Effector memory CD4-positive, alpha-beta T cell (primary cell): ENCODE measurements at regions not wholly inside any gene's neighbourhood (a gene's known extent, or its start where the extent isn't known, plus 50 kb on each side); places are given as distances from the start of the nearest gene placed in this dataset.

Experiments
- DNase-seq, 3 donors: peaks; one replicate each; pipeline ENCODE4 v3.0.0-alpha.2; 2020
- H3K27ac ChIP-seq: 2 replicates; pipeline ENCODE4 v1.7.0; 2013; ENCODE audit warnings: mild to moderate bottlenecking, low read length, moderate library complexity; ENCODE audit not compliant: insufficient read depth, poor library complexity, severe bottlenecking
- H3K27me3 ChIP-seq: replicated peaks from 2 replicates; pipeline ENCODE4 v1.7.0; 2013; ENCODE audit warnings: mild to moderate bottlenecking, low read length; ENCODE audit not compliant: insufficient read depth, control insufficient read depth, poor library complexity, severe bottlenecking
- H3K36me3 ChIP-seq: 2 replicates; pipeline ENCODE4 v1.7.0; 2013; ENCODE audit warnings: mild to moderate bottlenecking, low read length, moderate library complexity; ENCODE audit not compliant: control insufficient read depth, insufficient read depth
- H3K4me1 ChIP-seq: 2 replicates; pipeline ENCODE4 v1.7.0; 2013; ENCODE audit warnings: low read length, mild to moderate bottlenecking; ENCODE audit not compliant: control insufficient read depth, insufficient read depth, poor library complexity, severe bottlenecking
- H3K4me3 ChIP-seq: 2 replicates; pipeline ENCODE4 v1.7.0; 2013; ENCODE audit warnings: low read length, low read depth, mild to moderate bottlenecking; ENCODE audit not compliant: insufficient read depth, poor library complexity, severe bottlenecking
- H3K9me3 ChIP-seq: 2 replicates; pipeline ENCODE4 v1.7.0; 2013; ENCODE audit warnings: mild to moderate bottlenecking, low read length, moderate library complexity; ENCODE audit not compliant: control insufficient read depth

DNA sequence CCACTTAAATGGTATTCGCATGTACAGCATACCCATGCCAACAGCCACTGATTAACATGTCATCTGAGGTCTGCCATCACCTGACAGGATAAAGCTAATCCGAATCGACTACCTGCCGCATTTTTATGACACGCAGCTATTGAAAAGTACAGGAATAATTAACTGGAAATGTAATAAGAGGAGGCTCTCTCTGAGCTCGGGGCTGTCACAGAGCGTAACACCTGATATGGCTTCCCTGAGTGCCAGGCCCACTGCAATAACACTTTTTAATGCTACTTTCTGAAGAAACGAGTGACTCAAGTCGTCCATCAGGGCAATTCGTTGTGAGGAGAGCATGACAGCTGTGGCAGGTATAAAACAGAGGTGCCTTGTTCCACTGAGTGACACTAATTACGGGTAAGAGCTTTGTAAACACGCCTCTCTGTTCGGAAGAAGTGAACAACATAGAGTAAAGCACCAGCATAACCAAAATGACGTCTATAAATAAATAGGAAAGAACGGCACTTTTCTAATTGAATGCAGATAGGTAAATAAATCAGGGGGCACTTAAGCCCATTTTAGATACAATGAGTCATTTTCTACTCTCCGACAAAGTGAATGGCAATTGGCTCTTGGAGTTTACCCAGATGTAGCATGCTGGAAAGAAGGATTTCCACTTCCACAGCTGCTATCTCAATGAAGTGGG, 56.5 kb upstream of the CREB5 start:
- H3K9me3 ChIP-seq: no peaks in the 10 kb centered on the region
- H3K36me3 ChIP-seq: no peaks in the 10 kb centered on the region
- no peak for DNase-seq
- H3K4me3 ChIP-seq: no peak overlapping the region
- no peak overlapping the region for H3K27ac ChIP-seq
- H3K4me1 ChIP-seq: no peaks in the 10 kb centered on the region
- H3K27me3 ChIP-seq: no peaks in the 10 kb centered on the region

DNA sequence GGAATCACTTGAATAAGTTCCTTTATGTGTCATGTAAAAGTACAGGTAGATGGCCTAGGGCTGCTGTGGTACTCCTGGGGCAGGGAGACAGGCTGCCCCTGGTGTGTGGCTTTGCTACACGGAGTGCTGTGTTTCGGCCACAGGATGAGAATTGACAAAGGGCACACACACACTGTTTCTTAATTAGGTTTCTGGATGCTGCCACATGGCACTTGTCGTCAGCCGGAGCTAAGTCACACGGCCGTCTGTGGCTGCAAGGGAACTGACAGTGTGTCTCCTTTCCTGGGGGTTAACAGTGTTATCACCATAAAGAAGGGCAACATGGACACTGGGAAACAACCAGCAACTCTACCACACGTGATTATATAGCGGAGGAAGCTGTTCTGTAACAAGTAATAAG, 55.7 kb upstream of the CREB5 start:
- H3K27ac ChIP-seq: no peak overlapping the region
- no peaks in the 10 kb centered on the region for H3K9me3 ChIP-seq
- H3K4me3 ChIP-seq: no peak overlapping the region
- no peaks in the 10 kb centered on the region for H3K36me3 ChIP-seq
- no peaks in the 10 kb centered on the region for H3K4me1 ChIP-seq
- DNase-seq: no peak
- H3K27me3 ChIP-seq: no peaks in the 10 kb centered on the region

DNA sequence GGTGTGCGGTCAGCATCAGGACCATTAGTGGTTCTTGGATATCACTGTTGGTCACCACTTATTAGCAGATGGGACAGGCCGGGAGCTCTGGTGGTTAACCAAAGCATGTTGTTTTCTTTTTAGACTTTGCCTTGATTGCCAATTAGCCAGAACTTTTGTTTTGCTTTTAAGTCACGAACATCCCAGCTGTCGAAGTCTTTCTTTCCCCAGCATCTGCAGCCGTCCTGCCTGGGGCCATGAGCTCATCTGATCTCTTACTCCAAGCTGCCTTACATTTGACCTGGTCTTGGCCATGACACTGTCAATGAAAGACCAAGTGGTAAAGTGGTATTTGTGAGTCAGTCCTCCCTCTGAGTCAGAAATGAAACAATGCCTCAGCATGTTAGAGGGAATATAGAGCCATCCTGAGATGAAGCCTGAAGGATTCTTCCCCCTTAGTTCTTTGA, 53.9 kb upstream of the CREB5 start:
- Histone ChIP-seq H3K9me3 (no peaks in the 10 kb centered on the region), H3K36me3 (no peaks in the 10 kb centered on the region), H3K27me3 (no peaks in the 10 kb centered on the region), H3K4me1 (no peaks in the 10 kb centered on the region), H3K27ac (no peak overlapping the region), H3K4me3 (no peak overlapping the region)
- DNase-seq: no peak

DNA sequence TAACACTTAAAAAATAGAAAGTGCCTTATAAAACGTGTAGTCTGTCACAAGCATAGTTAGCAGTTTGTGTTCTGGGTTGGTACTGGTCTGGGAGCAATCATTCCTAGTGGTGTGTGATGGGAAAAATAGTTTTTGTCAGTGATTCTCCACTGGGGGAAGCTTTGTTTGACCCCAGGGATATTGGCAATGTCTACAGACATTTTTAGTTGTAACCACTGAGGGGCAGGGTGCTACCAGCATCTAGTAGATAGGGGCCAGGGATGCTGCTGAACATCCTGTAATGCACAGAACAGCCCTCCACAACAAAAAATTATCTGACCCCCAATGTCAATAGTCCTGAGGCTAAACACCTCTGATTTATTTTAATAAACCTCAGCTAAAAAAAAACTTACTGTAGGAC, 51.6 kb upstream of the CREB5 start:
- Histone ChIP-seq H3K9me3 (no peaks in the 10 kb centered on the region), H3K27me3 (no peaks in the 10 kb centered on the region), H3K4me1 (no peaks in the 10 kb centered on the region), H3K36me3 (no peaks in the 10 kb centered on the region), H3K27ac (no peak overlapping the region), H3K4me3 (no peak overlapping the region)
- DNase-seq: no peak

DNA sequence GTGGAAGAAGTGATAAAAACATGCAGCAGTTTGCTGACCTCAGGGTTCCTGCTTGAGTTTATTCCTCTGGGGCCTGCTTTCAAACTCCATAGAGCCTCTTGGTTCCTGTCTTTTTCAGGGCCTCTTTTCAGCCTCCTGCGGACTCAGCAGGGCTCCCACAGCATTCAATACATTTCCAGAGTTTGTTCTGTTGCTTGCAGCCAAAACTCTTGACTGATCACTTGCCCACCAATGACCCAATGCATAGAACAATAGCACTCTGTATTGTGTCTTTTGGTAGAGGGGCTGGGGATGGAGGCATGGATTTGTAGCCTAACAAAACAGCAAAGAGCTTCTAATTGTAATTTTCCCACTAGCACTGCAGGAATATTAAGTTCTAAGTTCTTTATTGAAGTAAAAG, 50.8 kb upstream of the CREB5 start:
- DNase-seq: no peak
- no peaks in the 10 kb centered on the region for H3K36me3 ChIP-seq
- H3K9me3 ChIP-seq: no peaks in the 10 kb centered on the region
- H3K27ac ChIP-seq: no peak overlapping the region
- H3K4me3 ChIP-seq: no peak overlapping the region
- H3K27me3 ChIP-seq: no peaks in the 10 kb centered on the region
- no peaks in the 10 kb centered on the region for H3K4me1 ChIP-seq

DNA sequence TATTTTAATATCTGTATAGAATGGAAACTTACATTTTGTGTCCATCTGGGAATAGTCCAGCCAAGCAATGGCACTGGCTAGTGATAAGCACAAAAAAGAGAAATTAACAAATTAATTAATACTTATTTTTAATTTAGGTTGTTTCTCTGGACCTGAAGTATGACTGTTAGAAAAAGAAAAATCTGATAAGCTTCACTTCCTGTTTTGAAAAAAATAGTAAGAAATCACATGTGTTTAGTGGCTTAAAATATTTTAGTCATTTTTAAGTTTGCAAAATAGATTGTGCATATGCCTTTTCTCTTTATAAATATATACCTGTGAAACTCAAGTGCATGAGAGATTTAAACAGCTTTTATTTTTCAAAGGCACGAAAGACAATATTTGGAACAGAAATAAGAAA, 50.1 kb upstream of the CREB5 start:
- no peak for DNase-seq
- Histone ChIP-seq H3K27me3 (no peaks in the 10 kb centered on the region), H3K9me3 (no peaks in the 10 kb centered on the region), H3K4me3 (no peak overlapping the region), H3K4me1 (no peaks in the 10 kb centered on the region), H3K36me3 (no peaks in the 10 kb centered on the region), H3K27ac (no peak overlapping the region)
